Epithelial cell of esophagus (primary cell): ENCODE measurements at regions not wholly inside any gene's neighbourhood (a gene's known extent, or its start where the extent isn't known, plus 50 kb on each side); places are given as distances from the start of the nearest gene placed in this dataset.

Experiments used
- DNase-seq: peaks from one replicate; pipeline ENCODE4 v3.0.0; 2010; ENCODE audit warnings: low read depth
- H3K4me3 ChIP-seq: 2 replicates; pipeline ENCODE4 v1.5.1; 2011; ENCODE audit warnings: mild to moderate bottlenecking, low read length, control low read depth
- TF ChIP-seq, protein P1 (sequence below): IDR thresholded peaks from 2 replicates; pipeline ENCODE4 v1.5.1; 2011; ENCODE audit warnings: low read depth, mild to moderate bottlenecking, low read length, control low read depth, inconsistent platforms; ENCODE audit not compliant: insufficient read depth; ENCODE audit errors: missing control alignments

- no peak for DNase-seq
- H3K4me3 ChIP-seq, result no peak overlapping the region
- TF ChIP-seq, protein P1, sequence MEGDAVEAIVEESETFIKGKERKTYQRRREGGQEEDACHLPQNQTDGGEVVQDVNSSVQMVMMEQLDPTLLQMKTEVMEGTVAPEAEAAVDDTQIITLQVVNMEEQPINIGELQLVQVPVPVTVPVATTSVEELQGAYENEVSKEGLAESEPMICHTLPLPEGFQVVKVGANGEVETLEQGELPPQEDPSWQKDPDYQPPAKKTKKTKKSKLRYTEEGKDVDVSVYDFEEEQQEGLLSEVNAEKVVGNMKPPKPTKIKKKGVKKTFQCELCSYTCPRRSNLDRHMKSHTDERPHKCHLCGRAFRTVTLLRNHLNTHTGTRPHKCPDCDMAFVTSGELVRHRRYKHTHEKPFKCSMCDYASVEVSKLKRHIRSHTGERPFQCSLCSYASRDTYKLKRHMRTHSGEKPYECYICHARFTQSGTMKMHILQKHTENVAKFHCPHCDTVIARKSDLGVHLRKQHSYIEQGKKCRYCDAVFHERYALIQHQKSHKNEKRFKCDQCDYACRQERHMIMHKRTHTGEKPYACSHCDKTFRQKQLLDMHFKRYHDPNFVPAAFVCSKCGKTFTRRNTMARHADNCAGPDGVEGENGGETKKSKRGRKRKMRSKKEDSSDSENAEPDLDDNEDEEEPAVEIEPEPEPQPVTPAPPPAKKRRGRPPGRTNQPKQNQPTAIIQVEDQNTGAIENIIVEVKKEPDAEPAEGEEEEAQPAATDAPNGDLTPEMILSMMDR, result no peak
These were observed 118.8 kb upstream of the LHCGR start for GRCh38 chr2:48874282-48874681.

GRCh38 chr2:48873666-48874065, 118.1 kb upstream of the LHCGR start:
- no peak overlapping the region for H3K4me3 ChIP-seq
- no peak for DNase-seq
- TF ChIP-seq, protein P1, result no peak

DNA sequence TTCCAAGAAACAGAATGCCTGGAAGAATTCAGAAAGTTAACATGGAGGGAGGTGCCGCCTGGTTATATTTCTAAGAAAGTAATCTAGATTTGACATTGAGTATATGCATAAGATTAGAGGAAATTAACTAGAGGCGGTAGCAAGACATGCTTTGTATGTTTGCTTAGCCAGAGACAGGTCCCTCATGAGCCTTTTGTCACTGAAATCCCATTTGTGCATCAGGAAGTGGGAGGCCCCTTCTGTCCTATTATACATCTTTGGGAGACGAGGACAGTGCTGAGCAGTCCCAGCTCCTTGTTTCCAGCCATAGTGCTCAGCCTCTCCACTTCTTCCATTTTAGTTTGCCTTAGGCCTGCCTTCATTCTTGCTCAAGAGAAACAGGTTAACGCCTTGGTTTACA, 115.4 kb upstream of the LHCGR start:
- TF ChIP-seq, protein P1, result no peak
- H3K4me3 ChIP-seq, result no peak overlapping the region
- DNase-seq, result no peak

DNA sequence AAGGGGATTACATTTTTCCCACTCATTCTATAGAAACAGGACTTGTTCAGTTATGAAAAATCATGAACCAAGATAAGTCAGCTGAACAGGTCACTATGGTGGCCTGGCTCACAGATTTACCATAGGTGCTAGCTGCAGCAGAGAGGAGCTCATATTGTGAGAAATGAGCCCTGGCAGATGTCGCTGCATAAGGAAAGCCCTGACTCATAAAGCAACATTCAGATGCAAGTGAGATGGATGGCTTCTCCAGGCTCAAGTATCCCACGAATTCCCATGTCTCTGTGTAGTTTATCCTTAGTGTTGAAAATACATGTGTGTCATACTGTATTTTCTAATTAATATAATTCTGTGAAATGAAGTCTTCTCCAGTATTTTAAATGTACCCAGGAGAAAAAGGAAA, 115.0 kb upstream of the LHCGR start:
- TF ChIP-seq, protein P1, result no peak
- DNase-seq, result no peak
- no peak overlapping the region for H3K4me3 ChIP-seq

DNA sequence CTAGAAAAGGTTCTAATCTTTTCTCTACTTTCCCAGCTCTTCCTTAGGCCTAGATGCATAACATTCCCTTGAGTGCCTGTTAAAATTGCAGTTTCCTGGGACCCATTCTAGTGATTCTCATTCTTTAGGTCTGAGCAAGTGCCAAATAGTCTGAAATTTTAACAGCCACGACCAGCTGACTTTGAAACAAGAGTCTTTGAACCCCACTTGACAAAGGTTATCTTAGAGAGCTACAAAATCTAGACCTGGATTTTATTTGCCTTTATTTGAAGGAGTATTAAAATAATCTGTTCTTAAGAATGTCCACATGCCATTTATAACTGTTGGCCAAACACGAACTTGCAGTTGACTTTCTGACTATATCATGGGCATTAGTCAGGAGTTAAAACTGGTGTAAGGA, 110.2 kb upstream of the LHCGR start:
- no peak for DNase-seq
- no peak overlapping the region for H3K4me3 ChIP-seq
- TF ChIP-seq, protein P1, result no peak

DNA sequence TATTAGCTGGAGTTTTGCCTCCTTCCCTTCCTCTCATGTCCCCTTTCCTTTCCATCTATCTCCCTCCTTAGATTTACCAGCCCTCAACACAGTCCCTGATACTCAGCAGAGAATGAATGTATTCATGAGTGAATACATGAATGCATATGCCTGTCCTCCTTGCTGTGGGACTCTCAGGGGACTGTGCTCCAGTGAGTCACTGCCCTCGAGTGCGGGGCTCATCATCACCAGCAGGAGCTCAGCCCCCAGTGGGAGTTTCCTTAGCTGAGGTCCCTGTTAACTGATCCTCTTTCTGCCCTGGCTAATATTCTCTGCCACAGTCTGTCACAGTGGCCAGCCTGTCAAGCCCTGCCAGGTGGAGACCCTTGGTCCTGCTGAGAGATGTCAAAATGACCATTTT, 104.9 kb upstream of the LHCGR start:
- H3K4me3 ChIP-seq, result no peak overlapping the region
- TF ChIP-seq, protein P1, result no peak
- DNase-seq, result no peak

- DNase-seq, result no peak
- no peak overlapping the region for H3K4me3 ChIP-seq
- TF ChIP-seq, protein P1, result no peak
These were observed 101.1 kb upstream of the LHCGR start for GRCh38 chr2:48856657-48857056.
